Epithelial cell of proximal tubule (primary cell): ENCODE measurements at regions not wholly inside any gene's neighbourhood (a gene's known extent, or its start where the extent isn't known, plus 50 kb on each side); places are given as distances from the start of the nearest gene placed in this dataset.
"Not testable (repeated sequence)": the region's sequence is repeated elsewhere in the genome, so short reads cannot be mapped to it uniquely, and the experiment has no call there.

Experiments used
- DNase-seq: peaks from one replicate; pipeline ENCODE4 v3.0.0-alpha.2; 2011; ENCODE audit warnings: low read depth
- H3K4me3 ChIP-seq: 2 replicates; pipeline ENCODE4 v1.5.1; 2011; ENCODE audit warnings: low read depth, mild to moderate bottlenecking, low read length
- CTCF ChIP-seq: conservative IDR thresholded peaks from 2 replicates; pipeline ENCODE4 v1.5.1; 2012; ENCODE audit warnings: low read depth, mild to moderate bottlenecking, low read length

GRCh38 chr2:225764346-225764745 lies 364.8 kb downstream of the NYAP2 start:
- DNase-seq = no peak
- TF ChIP-seq CTCF = no peak
- no peak overlapping the region for H3K4me3 ChIP-seq

- H3K4me3 ChIP-seq = no peak overlapping the region
- DNase-seq = no peak
- no peak for TF ChIP-seq CTCF
These were observed 364.2 kb downstream of the NYAP2 start for GRCh38 chr2:225763711-225764110.

- TF ChIP-seq CTCF = no peak
- no peak for DNase-seq
- H3K4me3 ChIP-seq = no peak overlapping the region
These were observed 361.9 kb downstream of the NYAP2 start for GRCh38 chr2:225761396-225761795.

GRCh38 chr2:225757248-225757647 lies 357.7 kb downstream of the NYAP2 start:
- no peak for DNase-seq
- no peak for TF ChIP-seq CTCF
- no peak overlapping the region for H3K4me3 ChIP-seq

- DNase-seq = no peak
- TF ChIP-seq CTCF = no peak
- H3K4me3 ChIP-seq = no peak overlapping the region
These were observed 356.7 kb downstream of the NYAP2 start for GRCh38 chr2:225756198-225756597.

- TF ChIP-seq CTCF = no peak
- H3K4me3 ChIP-seq = no peak overlapping the region
- DNase-seq = no peak
These were observed 349.1 kb downstream of the NYAP2 start for GRCh38 chr2:225748609-225749008.

- DNase-seq, H3K4me3 ChIP-seq: not testable (repeated sequence)
These were observed 344.5 kb downstream of the NYAP2 start for GRCh38 chr2:225743996-225744395.

- no peak overlapping the region for H3K4me3 ChIP-seq
- no peak for DNase-seq
- TF ChIP-seq CTCF = no peak
These were observed 343.0 kb downstream of the NYAP2 start for GRCh38 chr2:225742487-225742886.
